Neural progenitor cell (in vitro differentiated cells): ENCODE measurements at regions not wholly inside any gene's neighbourhood (a gene's known extent, or its start where the extent isn't known, plus 50 kb on each side); places are given as distances from the start of the nearest gene placed in this dataset.

Experiments
- DNase-seq: peaks from one replicate; pipeline ENCODE4 v3.0.0-alpha.2; 2016; ENCODE audit warnings: low spot score
- H2AFZ ChIP-seq: fragments of 200-600 bp; sonication (generic); replicated peaks from 2 replicates; pipeline ENCODE4 v1.6.1; 2016; ENCODE audit warnings: antibody characterized with exemption
- H3F3A ChIP-seq: fragments of 200-600 bp; sonication (generic); 2 replicates; pipeline ENCODE4 v1.6.1; 2016; ENCODE audit warnings: antibody characterized with exemption, low read depth
- H3K27ac ChIP-seq: fragments of 200-600 bp; sonication (generic); 2 replicates; pipeline ENCODE4 v1.5.1; 2016; ENCODE audit warnings: mild to moderate bottlenecking
- H3K27me3 ChIP-seq: fragments of 200-600 bp; sonication (generic); 2 replicates; pipeline ENCODE4 v1.6.1; 2016; ENCODE audit warnings: mild to moderate bottlenecking, moderate library complexity
- H3K36me3 ChIP-seq: fragments of 200-600 bp; sonication (generic); 2 replicates; pipeline ENCODE4 v1.5.1; 2016
- H3K4me1 ChIP-seq: fragments of 200-600 bp; sonication (generic); 2 replicates; pipeline ENCODE4 v1.6.1; 2016; ENCODE audit warnings: mixed run types
- H3K4me2 ChIP-seq: fragments of 200-600 bp; sonication (generic); 2 replicates; pipeline ENCODE4 v1.6.1; 2016
- H3K4me3 ChIP-seq: fragments of 200-600 bp; sonication (generic); 2 replicates; pipeline ENCODE4 v1.5.1; 2016
- H3K79me2 ChIP-seq: fragments of 200-600 bp; sonication (generic); 2 replicates; pipeline ENCODE4 v1.6.1; 2016; ENCODE audit warnings: low read depth
- H3K9ac ChIP-seq: fragments of 200-600 bp; sonication (generic); 2 replicates; pipeline ENCODE4 v1.6.1; 2016
- H3K9me3 ChIP-seq: fragments of 200-600 bp; sonication (generic); 2 replicates; pipeline ENCODE4 v1.5.1; 2016; ENCODE audit warnings: low read depth
- H4K20me1 ChIP-seq: fragments of 200-600 bp; sonication (generic); 2 replicates; pipeline ENCODE4 v1.6.1; 2016; ENCODE audit warnings: low read depth
- H3K27ac Mint-ChIP-seq: 3 replicates; pipeline ENCODE4 v1.8.0; 2021; ENCODE audit warnings: mixed read lengths
- H3K27me3 Mint-ChIP-seq: 2 replicates; pipeline ENCODE4 v1.8.0; 2022; ENCODE audit warnings: low read depth, mild to moderate bottlenecking, inconsistent platforms, moderate library complexity, mixed read lengths; ENCODE audit not compliant: insufficient read depth
- H3K36me3 Mint-ChIP-seq: 3 replicates; pipeline ENCODE4 v1.8.0; 2021; ENCODE audit warnings: mixed read lengths
- H3K4me1 Mint-ChIP-seq: 3 replicates; pipeline ENCODE4 v1.8.0; 2021; ENCODE audit warnings: mixed read lengths
- H3K4me3 Mint-ChIP-seq: 3 replicates; pipeline ENCODE4 v1.8.0; 2021; ENCODE audit warnings: mild to moderate bottlenecking, moderate library complexity, mixed read lengths
- H3K9me3 Mint-ChIP-seq: 3 replicates; pipeline ENCODE4 v1.8.0; 2020; ENCODE audit warnings: mixed read lengths
- CTCF ChIP-seq: fragments of 200-600 bp; sonication (generic); IDR thresholded peaks from 2 replicates; pipeline ENCODE4 v1.5.1; 2017; ENCODE audit warnings: antibody characterized with exemption, mild to moderate bottlenecking
- EZH2 ChIP-seq: fragments of 200-600 bp; sonication (generic); IDR thresholded peaks from 2 replicates; pipeline ENCODE4 v1.6.1; 2017; ENCODE audit warnings: antibody characterized with exemption, mild to moderate bottlenecking, moderate library complexity
- EZH2phosphoT487 ChIP-seq: fragments of 200-600 bp; sonication (generic); IDR thresholded peaks from 2 replicates; pipeline ENCODE4 v1.6.1; 2017; ENCODE audit warnings: antibody characterized with exemption

- no peaks in the 10 kb centered on the region for H3K27me3 ChIP-seq
- H3K79me2 ChIP-seq = no peaks in the 10 kb centered on the region
- H3K27me3 Mint-ChIP-seq = no peaks in the 10 kb centered on the region
These were observed 309.4 kb upstream of the MAN1A1 start for GRCh38 chr6:119658917-119659316.

GRCh38 chr6:119655124-119655523 lies 305.6 kb upstream of the MAN1A1 start:
- H3K27me3 ChIP-seq = no peaks in the 10 kb centered on the region
- TF ChIP-seq CTCF (no peak), EZH2phosphoT487 (no peak), EZH2 (no peak)
- H3K27me3 Mint-ChIP-seq = no peaks in the 10 kb centered on the region
- no peaks in the 10 kb centered on the region for H3F3A ChIP-seq
- no peak overlapping the region for H2AFZ ChIP-seq
- H3K4me1 Mint-ChIP-seq = peaks cover 15% of the 10 kb centered on the region
- H3K9ac ChIP-seq = no peak overlapping the region
- peaks cover 9% of the 10 kb centered on the region for H3K4me1 ChIP-seq
- no peak overlapping the region for H3K4me3 Mint-ChIP-seq
- no peak overlapping the region for H3K4me2 ChIP-seq
- no peaks in the 10 kb centered on the region for H3K79me2 ChIP-seq
- no peaks in the 10 kb centered on the region for H3K36me3 ChIP-seq
- no peak overlapping the region for H3K27ac ChIP-seq
- no peak overlapping the region for H3K4me3 ChIP-seq
- no peaks in the 10 kb centered on the region for H3K9me3 ChIP-seq
- no peak for DNase-seq
- H3K36me3 Mint-ChIP-seq = no peaks in the 10 kb centered on the region
- no peaks in the 10 kb centered on the region for H4K20me1 ChIP-seq
- no peak overlapping the region for H3K27ac Mint-ChIP-seq
- no peaks in the 10 kb centered on the region for H3K9me3 Mint-ChIP-seq

More at GRCh38 chr6:119658917-119659316, 309.4 kb upstream of the MAN1A1 start:
- H3K36me3 ChIP-seq = no peaks in the 10 kb centered on the region
- TF ChIP-seq CTCF (no peak), EZH2phosphoT487 (no peak)
- Mint-ChIP-seq H3K4me3 (no peak overlapping the region), H3K27ac (no peak overlapping the region), H3K9me3 (no peaks in the 10 kb centered on the region), H3K36me3 (no peaks in the 10 kb centered on the region), H3K4me1 (peaks cover 5% of the 10 kb centered on the region)
- no peak overlapping the region for H3K4me3 ChIP-seq
- H3K9ac ChIP-seq = no peak overlapping the region
- no peaks in the 10 kb centered on the region for H4K20me1 ChIP-seq
- H3K9me3 ChIP-seq = no peaks in the 10 kb centered on the region
- no peaks in the 10 kb centered on the region for H3K4me1 ChIP-seq
- DNase-seq = no peak
- H3F3A ChIP-seq = no peaks in the 10 kb centered on the region
- H3K27ac ChIP-seq = no peak overlapping the region
- H3K4me2 ChIP-seq = no peak overlapping the region
- H2AFZ ChIP-seq = no peak overlapping the region

GRCh38 chr6:119653329-119653728 lies 303.8 kb upstream of the MAN1A1 start:
- no peaks in the 10 kb centered on the region for H3K27me3 Mint-ChIP-seq
- no peaks in the 10 kb centered on the region for H3K9me3 Mint-ChIP-seq
- no peaks in the 10 kb centered on the region for H3K27me3 ChIP-seq
- H3K4me2 ChIP-seq = no peak overlapping the region
- peaks cover 9% of the 10 kb centered on the region for H3K4me1 ChIP-seq
- no peak overlapping the region for H3K4me3 ChIP-seq
- DNase-seq = no peak
- H3K4me1 Mint-ChIP-seq = peaks cover 15% of the 10 kb centered on the region
- no peak for TF ChIP-seq CTCF
- TF ChIP-seq EZH2 = no peak
- no peak for TF ChIP-seq EZH2phosphoT487
- H3K36me3 ChIP-seq = no peaks in the 10 kb centered on the region
- H3F3A ChIP-seq = no peaks in the 10 kb centered on the region
- H2AFZ ChIP-seq = no peak overlapping the region
- H3K27ac ChIP-seq = no peak overlapping the region
- H3K27ac Mint-ChIP-seq = no peak overlapping the region
- H3K9ac ChIP-seq = no peak overlapping the region
- H3K9me3 ChIP-seq = no peaks in the 10 kb centered on the region
- no peaks in the 10 kb centered on the region for H3K36me3 Mint-ChIP-seq
- no peaks in the 10 kb centered on the region for H3K79me2 ChIP-seq
- no peaks in the 10 kb centered on the region for H4K20me1 ChIP-seq
- no peak overlapping the region for H3K4me3 Mint-ChIP-seq

- Histone ChIP-seq H3K9me3 (no peaks in the 10 kb centered on the region), H3K4me3 (no peak overlapping the region), H3K27ac (no peak overlapping the region), H2AFZ (no peak overlapping the region), H3K27me3 (no peaks in the 10 kb centered on the region), H3K9ac (no peak overlapping the region), H4K20me1 (no peaks in the 10 kb centered on the region), H3K4me1 (peaks cover 9% of the 10 kb centered on the region), H3F3A (no peaks in the 10 kb centered on the region), H3K4me2 (no peak overlapping the region), H3K79me2 (no peaks in the 10 kb centered on the region), H3K36me3 (no peaks in the 10 kb centered on the region)
- peaks cover 2% of the 10 kb centered on the region for H3K27me3 Mint-ChIP-seq
- H3K27ac Mint-ChIP-seq = no peak overlapping the region
- no peak for DNase-seq
- H3K9me3 Mint-ChIP-seq = no peaks in the 10 kb centered on the region
- peaks cover 15% of the 10 kb centered on the region for H3K4me1 Mint-ChIP-seq
- H3K4me3 Mint-ChIP-seq = no peak overlapping the region
- no peak for TF ChIP-seq CTCF
- no peak for TF ChIP-seq EZH2phosphoT487
- TF ChIP-seq EZH2 = no peak
- no peaks in the 10 kb centered on the region for H3K36me3 Mint-ChIP-seq
These were observed 300.0 kb upstream of the MAN1A1 start for GRCh38 chr6:119649531-119649930.
